Adrenal gland (tissue), 5 donors: ENCODE measurements at regions not wholly inside any gene's neighbourhood (a gene's known extent, or its start where the extent isn't known, plus 50 kb on each side); places are given as distances from the start of the nearest gene placed in this dataset.

Experiments
- POLR2A ChIP-seq, 2 donors: fragments of 450-650 bp; IDR thresholded peaks; one replicate each; pipeline ENCODE4 v1.6.1; 2017; ENCODE audit warnings: antibody characterized with exemption in 2 of 2, mild to moderate bottlenecking in 2 of 2, moderate library complexity in 1 of 2
- TF ChIP-seq, protein P1 (sequence below), 6 experiments: fragments of 450-650 bp in 4 of 6; fragments of 200-600 bp in 2 of 6; sonication (generic) in 1 of 6; IDR thresholded peaks; 1 replicate in 5 of 6; 2 replicates in 1 of 6; pipeline versions ENCODE4 v1.5.1 to v1.8.0; 2016 to 2021; ENCODE audit warnings: antibody characterized with exemption in 6 of 6, mild to moderate bottlenecking in 2 of 6, moderate library complexity in 1 of 6
- donor health status: DM: no; HTN: no; CAD: no.

GRCh38 chr2:31802711-31803110 is 208.1 kb downstream of the MEMO1 start:
- TF ChIP-seq POLR2A (IDR thresholded peaks at IDR 0.05) = no peak
- TF ChIP-seq, protein P1, sequence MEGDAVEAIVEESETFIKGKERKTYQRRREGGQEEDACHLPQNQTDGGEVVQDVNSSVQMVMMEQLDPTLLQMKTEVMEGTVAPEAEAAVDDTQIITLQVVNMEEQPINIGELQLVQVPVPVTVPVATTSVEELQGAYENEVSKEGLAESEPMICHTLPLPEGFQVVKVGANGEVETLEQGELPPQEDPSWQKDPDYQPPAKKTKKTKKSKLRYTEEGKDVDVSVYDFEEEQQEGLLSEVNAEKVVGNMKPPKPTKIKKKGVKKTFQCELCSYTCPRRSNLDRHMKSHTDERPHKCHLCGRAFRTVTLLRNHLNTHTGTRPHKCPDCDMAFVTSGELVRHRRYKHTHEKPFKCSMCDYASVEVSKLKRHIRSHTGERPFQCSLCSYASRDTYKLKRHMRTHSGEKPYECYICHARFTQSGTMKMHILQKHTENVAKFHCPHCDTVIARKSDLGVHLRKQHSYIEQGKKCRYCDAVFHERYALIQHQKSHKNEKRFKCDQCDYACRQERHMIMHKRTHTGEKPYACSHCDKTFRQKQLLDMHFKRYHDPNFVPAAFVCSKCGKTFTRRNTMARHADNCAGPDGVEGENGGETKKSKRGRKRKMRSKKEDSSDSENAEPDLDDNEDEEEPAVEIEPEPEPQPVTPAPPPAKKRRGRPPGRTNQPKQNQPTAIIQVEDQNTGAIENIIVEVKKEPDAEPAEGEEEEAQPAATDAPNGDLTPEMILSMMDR (IDR thresholded peaks at IDR 0.05) = no peak
